ENCODE measurements at regions not wholly inside any gene's neighbourhood (a gene's known extent, or its start where the extent isn't known, plus 50 kb on each side); places are given as distances from the start of the nearest gene placed in this dataset.
"Not testable (repeated sequence)": the region's sequence is repeated elsewhere in the genome, so short reads cannot be mapped to it uniquely, and the experiment has no call there.

DNA sequence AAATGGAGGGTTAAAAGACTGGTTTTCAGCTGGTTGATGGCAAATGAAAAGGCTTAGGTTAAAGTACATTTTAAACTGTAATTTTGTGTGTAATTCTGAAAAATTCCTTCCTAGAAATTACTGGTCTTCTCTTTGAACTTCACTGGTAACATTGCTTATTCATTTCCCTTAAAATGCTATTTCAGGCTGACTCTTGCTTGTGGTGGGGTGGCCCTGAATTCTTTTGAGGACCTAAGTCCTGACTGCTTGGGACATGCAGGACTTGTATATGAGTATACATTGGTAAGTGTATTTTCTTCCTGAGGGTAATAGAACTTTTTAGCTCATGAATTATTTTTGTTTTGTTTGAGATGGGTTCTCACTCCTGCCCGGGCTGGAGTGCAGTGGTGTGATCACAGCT, 63.0 kb upstream of the ERV3-1 start:
- not testable (repeated sequence) for DNase-seq (ENCODE audit: extremely low read depth, low read depth)

DNA sequence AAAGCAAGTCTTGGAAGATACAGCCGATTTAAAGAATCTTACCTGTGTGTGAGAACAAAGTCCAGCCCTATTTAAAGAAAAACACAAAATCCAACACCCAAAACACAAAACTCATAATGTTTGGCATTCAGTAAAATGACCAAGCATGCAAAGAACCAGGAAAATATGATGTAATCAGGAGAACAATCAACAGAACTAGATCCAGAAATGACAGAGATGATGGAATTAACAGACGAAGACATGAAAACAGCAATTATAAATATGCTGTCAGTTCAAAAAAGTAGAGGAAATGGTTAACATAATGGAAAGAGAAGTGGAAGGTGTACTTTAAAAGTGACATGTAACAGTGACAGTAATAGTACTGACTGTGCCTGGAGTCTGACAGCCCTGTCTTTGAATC, 56.1 kb upstream of the ERV3-1 start:
- DNase-seq (ENCODE audit: extremely low read depth, low read depth), result not testable (repeated sequence)

DNA sequence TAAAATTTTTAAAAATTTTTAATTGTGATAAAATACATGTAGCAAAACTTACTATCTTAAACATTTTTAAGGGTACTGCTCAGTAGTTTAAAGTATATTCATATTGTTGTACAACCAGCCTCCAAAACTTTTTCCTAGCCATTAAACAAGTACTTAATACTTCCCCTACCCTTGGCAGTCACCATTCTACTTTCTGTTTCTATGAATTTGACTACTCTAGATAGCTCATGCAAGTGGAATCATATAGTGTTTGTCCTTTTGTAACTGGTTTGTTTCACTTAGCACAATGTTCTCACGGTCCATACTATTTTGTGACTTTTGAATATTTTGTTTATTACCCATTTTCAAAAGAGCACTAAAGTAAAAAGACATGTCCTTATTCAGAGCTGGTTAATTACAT, 52.8 kb upstream of the ERV3-1 start:
- not testable (repeated sequence) for DNase-seq (ENCODE audit: extremely low read depth, low read depth)

Measured in AG09319 (cell line).